GM12878 (cell line): ENCODE measurements at regions not wholly inside any gene's neighbourhood (a gene's known extent, or its start where the extent isn't known, plus 50 kb on each side); places are given as distances from the start of the nearest gene placed in this dataset.

Source experiments
- ATAC-seq: fragments of 200-7000 bp; cut with Tn5 transposase; 3 replicates; pipeline ENCODE4 v1.9.1; 2020; ENCODE audit warnings: mild to moderate bottlenecking, moderate library complexity
- BruUV-seq: library from RNA; stranded (reverse); fragments of 400-500 nt; replicated peaks from 2 replicates; lab custom pipeline; 2021; lab: Mats Ljungman, UMichigan
- CTCF ChIA-PET: fragments of 300-600 bp; sonication (Branson Sonifier 250); formaldehyde crosslinking; extraction: SDS; loops from one replicate; lab custom pipeline; 2021; ENCODE audit warnings: inconsistent platforms; lab: Yijun Ruan, JAX
- POLR2A ChIA-PET: fragments of 350-600 bp; formaldehyde crosslinking; extraction: SDS; loops from one replicate; lab custom pipeline; 2021; ENCODE audit warnings: inconsistent platforms; lab: Charles Lee
- RAD21 ChIA-PET: fragments of 300-600 bp; sonication (Branson Sonifier 250); formaldehyde crosslinking; loops from one replicate; lab custom pipeline; 2023; ENCODE audit warnings: antibody characterized with exemption; ENCODE audit not compliant: unreplicated experiment; lab: Charles Lee
- SMC1A ChIA-PET: fragments of 300-600 bp; sonication (Branson Sonifier 250); formaldehyde crosslinking; loops from one replicate; lab custom pipeline; 2023; ENCODE audit not compliant: unreplicated experiment, uncharacterized antibody; lab: Charles Lee
- DNase-seq: peaks from one replicate; pipeline ENCODE4 v3.0.0-alpha.2; 2011; ENCODE audit warnings: low read depth, low spot score
- FAIRE-seq: peaks from 3 replicates; lab custom pipeline; 2011; peaks lifted over from hg19 to GRCh38; lab: Jason Lieb, UNC
- H2AFZ ChIP-seq: 2 replicates; pipeline ENCODE4 v1.6.0; 2011; ENCODE audit warnings: low read depth, low read length, control low read depth; ENCODE audit not compliant: control insufficient read depth
- H3K27ac ChIP-seq: 2 replicates; pipeline ENCODE4 v1.5.1; 2011; ENCODE audit warnings: control low read depth; ENCODE audit not compliant: control insufficient read depth, insufficient read depth
- H3K27me3 ChIP-seq, 2 experiments: replicated peaks in 1 of 2; 2 replicates each; pipeline versions ENCODE4 v1.6.0 to v1.6.1; 2011; ENCODE audit warnings: low read length in 1 of 2; ENCODE audit not compliant: control insufficient read depth in 2 of 2, insufficient read depth in 2 of 2
- H3K36me3 ChIP-seq, 2 experiments: 2 replicates each; pipeline ENCODE4 v1.5.1; 2011; ENCODE audit warnings: low read length in 1 of 2; ENCODE audit not compliant: control insufficient read depth in 2 of 2, insufficient read depth in 2 of 2
- H3K4me1 ChIP-seq: 2 replicates; pipeline ENCODE4 v1.6.1; 2011; ENCODE audit warnings: mild to moderate bottlenecking, low read length, moderate library complexity, mixed read lengths; ENCODE audit not compliant: control insufficient read depth, insufficient read depth
- H3K4me2 ChIP-seq: 2 replicates; pipeline ENCODE4 v1.6.0; 2011; ENCODE audit warnings: control low read depth; ENCODE audit not compliant: control insufficient read depth, insufficient read depth
- H3K4me3 ChIP-seq: fragments of 200-600 bp; sonication (generic); 2 replicates; pipeline ENCODE4 v1.5.1; 2016
- H3K79me2 ChIP-seq: 2 replicates; pipeline ENCODE4 v1.6.0; 2011; ENCODE audit warnings: low read length; ENCODE audit not compliant: control insufficient read depth, insufficient read depth
- H3K9ac ChIP-seq: 2 replicates; pipeline ENCODE4 v1.8.0; 2011; ENCODE audit warnings: low read length, control low read depth, mixed read lengths; ENCODE audit not compliant: control insufficient read depth, insufficient read depth
- H3K9me3 ChIP-seq: replicated peaks from 3 replicates; pipeline ENCODE4 v1.5.1; 2011; ENCODE audit warnings: mild to moderate bottlenecking, low read length; ENCODE audit not compliant: control insufficient read depth, insufficient read depth
- H4K20me1 ChIP-seq: 2 replicates; pipeline ENCODE4 v1.6.0; 2011; ENCODE audit not compliant: control insufficient read depth, insufficient read depth
- ATF2 ChIP-seq: IDR thresholded peaks from 2 replicates; pipeline ENCODE4 v1.6.1; 2012; ENCODE audit warnings: low read length, inconsistent platforms
- BRCA1 ChIP-seq: IDR thresholded peaks from 2 replicates; pipeline ENCODE4 v1.6.1; 2011; ENCODE audit warnings: low read depth, low read length, improper control_type of control experiment
- ETV6 ChIP-seq, 2 experiments: fragments of 450-650 bp in 1 of 2; IDR thresholded peaks in 1 of 2; conservative IDR thresholded peaks in 1 of 2; 2 replicates each; pipeline ENCODE4 v1.6.1; 2014; ENCODE audit warnings: antibody characterized with exemption in 1 of 2, borderline replicate concordance in 1 of 2, low read depth in 1 of 2, mild to moderate bottlenecking in 1 of 2, moderate library complexity in 1 of 2
- HDAC2 ChIP-seq: fragments of 200-600 bp; sonication (generic); IDR thresholded peaks from 2 replicates; pipeline ENCODE4 v1.6.1; 2017
- KAT2A ChIP-seq: conservative IDR thresholded peaks from 2 replicates; pipeline ENCODE4 v1.6.1; 2011; ENCODE audit warnings: low read depth, low read length; ENCODE audit not compliant: control insufficient read depth
- KLF5 ChIP-seq: fragments of 450-650 bp; IDR thresholded peaks from 2 replicates; pipeline ENCODE4 v1.6.1; 2014; ENCODE audit warnings: mild to moderate bottlenecking; ENCODE audit not compliant: partially characterized antibody
- PKNOX1 ChIP-seq: fragments of 450-650 bp; IDR thresholded peaks from 2 replicates; pipeline ENCODE4 v1.6.1; 2016; ENCODE audit warnings: mild to moderate bottlenecking
- RAD21 ChIP-seq: IDR thresholded peaks from 2 replicates; pipeline ENCODE4 v1.6.1; 2011; ENCODE audit warnings: mild to moderate bottlenecking, low read depth, low read length, moderate library complexity; ENCODE audit not compliant: insufficient read depth
- SP1 ChIP-seq: IDR thresholded peaks from one replicate; pipeline ENCODE4 v1.6.1; 2011; ENCODE audit warnings: low read depth, low read length
- SREBF1 ChIP-seq: IDR thresholded peaks from 2 replicates; pipeline ENCODE4 v1.6.1; 2012; ENCODE audit warnings: mild to moderate bottlenecking, low read length
- SREBF2 ChIP-seq: IDR thresholded peaks from 2 replicates; pipeline ENCODE4 v1.6.1; 2012; ENCODE audit warnings: mild to moderate bottlenecking, low read length
- STAT1 ChIP-seq: fragments of 450-650 bp; conservative IDR thresholded peaks from 2 replicates; pipeline ENCODE4 v1.6.1; 2014; ENCODE audit warnings: antibody characterized with exemption, mild to moderate bottlenecking
- SUZ12 ChIP-seq: fragments of 200-600 bp; sonication (generic); IDR thresholded peaks from one replicate; pipeline ENCODE4 v1.6.1; 2018; ENCODE audit warnings: antibody characterized with exemption, mild to moderate bottlenecking; ENCODE audit not compliant: unreplicated experiment
- TCF7 ChIP-seq: IDR thresholded peaks from 2 replicates; pipeline ENCODE4 v1.6.1; 2014; ENCODE audit warnings: antibody characterized with exemption, borderline replicate concordance
- ZBTB40 ChIP-seq: fragments of 450-650 bp; IDR thresholded peaks from 2 replicates; pipeline ENCODE4 v1.6.1; 2016; ENCODE audit warnings: mild to moderate bottlenecking, moderate library complexity, borderline replicate concordance
- WGBS: methylation state at CpG from one replicate; pipeline ENCODE4 v1.1.6; 2016; ENCODE audit warnings: low lambda C conversion rate; ENCODE audit not compliant: insufficient replicate concordance, insufficient coverage; ENCODE audit errors: missing lambda C conversion rate; 5-methylcytosine and 5-hydroxymethylcytosine counted together
- in situ Hi-C: fragments of 300-500 bp; cut with MboI; formaldehyde crosslinking; loops from 9 replicates; pipeline ENCODE4 v1.14.3; 2018; ENCODE audit warnings: mixed read lengths
- intact Hi-C: fragments of 100-400 bp; cut with micrococcal nuclease; formaldehyde crosslinking; loops from one replicate; pipeline ENCODE4 v1.14.2; 2022; ENCODE audit not compliant: unreplicated experiment
- TF ChIP-seq, protein P1 (sequence below): fragments of 150-350 bp; IDR thresholded peaks from 2 replicates; pipeline ENCODE4 v1.6.1; 2016; ENCODE audit warnings: low read depth, low read length

GRCh38 chr17:34823023-34823422 lies 138.2 kb downstream of the CCT6B start:
- ChIA-PET RAD21 (no interaction called here), POLR2A (no interaction called here), SMC1A (no interaction called here), CTCF (no interaction called here)
- no peak for FAIRE-seq
- no peak overlapping the region for H3K9ac ChIP-seq
- no peaks in the 10 kb centered on the region; a peak in 2 of 4 replicates for H3K27me3 ChIP-seq
- no peak overlapping the region for H2AFZ ChIP-seq
- intact Hi-C loops (no loop called here), in situ Hi-C loops (no loop called here)
- H3K4me1 ChIP-seq: no peaks in the 10 kb centered on the region
- no peak overlapping the region for H3K27ac ChIP-seq
- H3K79me2 ChIP-seq: no peaks in the 10 kb centered on the region
- H3K9me3 ChIP-seq: no peaks in the 10 kb centered on the region
- DNase-seq: no peak
- no peak for ATAC-seq
- H3K36me3 ChIP-seq: no peaks in the 10 kb centered on the region
- no peak overlapping the region for H3K4me2 ChIP-seq
- no peak overlapping the region for H3K4me3 ChIP-seq
- H4K20me1 ChIP-seq: no peaks in the 10 kb centered on the region
- no TSS peak for BruUV-seq
- WGBS: 26% methylated on average over 6 of the region's 6 CpGs
- TF ChIP-seq PKNOX1 (no peak), SUZ12 (no peak), KAT2A (no peak), STAT1 (no peak), SREBF1 (no peak), ETV6 (conservative IDR thresholded peaks at IDR 0.05 in 1 of 2, IDR thresholded peaks at IDR 0.05 in 1 of 2; ENCODE audit: borderline replicate concordance in 1 of 2, low read depth in 1 of 2) (no peak), HDAC2 (no peak), BRCA1 (no peak), RAD21 (no peak), SREBF2 (no peak), ATF2 (no peak), TCF7 (no peak), SP1 (no peak), ZBTB40 (no peak), KLF5 (no peak)
- TF ChIP-seq, protein P1, sequence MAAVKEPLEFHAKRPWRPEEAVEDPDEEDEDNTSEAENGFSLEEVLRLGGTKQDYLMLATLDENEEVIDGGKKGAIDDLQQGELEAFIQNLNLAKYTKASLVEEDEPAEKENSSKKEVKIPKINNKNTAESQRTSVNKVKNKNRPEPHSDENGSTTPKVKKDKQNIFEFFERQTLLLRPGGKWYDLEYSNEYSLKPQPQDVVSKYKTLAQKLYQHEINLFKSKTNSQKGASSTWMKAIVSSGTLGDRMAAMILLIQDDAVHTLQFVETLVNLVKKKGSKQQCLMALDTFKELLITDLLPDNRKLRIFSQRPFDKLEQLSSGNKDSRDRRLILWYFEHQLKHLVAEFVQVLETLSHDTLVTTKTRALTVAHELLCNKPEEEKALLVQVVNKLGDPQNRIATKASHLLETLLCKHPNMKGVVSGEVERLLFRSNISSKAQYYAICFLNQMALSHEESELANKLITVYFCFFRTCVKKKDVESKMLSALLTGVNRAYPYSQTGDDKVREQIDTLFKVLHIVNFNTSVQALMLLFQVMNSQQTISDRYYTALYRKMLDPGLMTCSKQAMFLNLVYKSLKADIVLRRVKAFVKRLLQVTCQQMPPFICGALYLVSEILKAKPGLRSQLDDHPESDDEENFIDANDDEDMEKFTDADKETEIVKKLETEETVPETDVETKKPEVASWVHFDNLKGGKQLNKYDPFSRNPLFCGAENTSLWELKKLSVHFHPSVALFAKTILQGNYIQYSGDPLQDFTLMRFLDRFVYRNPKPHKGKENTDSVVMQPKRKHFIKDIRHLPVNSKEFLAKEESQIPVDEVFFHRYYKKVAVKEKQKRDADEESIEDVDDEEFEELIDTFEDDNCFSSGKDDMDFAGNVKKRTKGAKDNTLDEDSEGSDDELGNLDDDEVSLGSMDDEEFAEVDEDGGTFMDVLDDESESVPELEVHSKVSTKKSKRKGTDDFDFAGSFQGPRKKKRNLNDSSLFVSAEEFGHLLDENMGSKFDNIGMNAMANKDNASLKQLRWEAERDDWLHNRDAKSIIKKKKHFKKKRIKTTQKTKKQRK: no peak
